Smooth muscle cell (in vitro differentiated cells): ENCODE measurements at regions not wholly inside any gene's neighbourhood (a gene's known extent, or its start where the extent isn't known, plus 50 kb on each side); places are given as distances from the start of the nearest gene placed in this dataset.

Experiments
- DNase-seq: peaks from one replicate; lab custom pipeline; 2025; ENCODE audit not compliant: unreplicated experiment; lab: John Stamatoyannopoulos, UW
- H2AFZ ChIP-seq: fragments of 200-600 bp; sonication (generic); 2 replicates; pipeline ENCODE4 v1.6.0; 2016; ENCODE audit warnings: antibody characterized with exemption, low read depth, mild to moderate bottlenecking
- H3F3A ChIP-seq: fragments of 200-600 bp; sonication (generic); 2 replicates; pipeline ENCODE4 v1.6.0; 2017; ENCODE audit warnings: antibody characterized with exemption, low read depth
- H3K27ac ChIP-seq: fragments of 200-600 bp; sonication (generic); 2 replicates; pipeline ENCODE4 v1.5.1; 2016; ENCODE audit warnings: low read depth, mild to moderate bottlenecking
- H3K27me3 ChIP-seq: fragments of 200-600 bp; sonication (generic); 2 replicates; pipeline ENCODE4 v1.6.1; 2016; ENCODE audit warnings: low read depth, mild to moderate bottlenecking
- H3K36me3 ChIP-seq: fragments of 200-600 bp; sonication (generic); 2 replicates; pipeline ENCODE4 v1.5.1; 2016; ENCODE audit warnings: low read depth
- H3K4me1 ChIP-seq: fragments of 200-600 bp; sonication (generic); 2 replicates; pipeline ENCODE4 v1.5.1; 2016; ENCODE audit warnings: low read depth
- H3K4me2 ChIP-seq: fragments of 200-600 bp; sonication (generic); 2 replicates; pipeline ENCODE4 v1.6.0; 2016; ENCODE audit warnings: mild to moderate bottlenecking
- H3K4me3 ChIP-seq: fragments of 200-600 bp; sonication (generic); 2 replicates; pipeline ENCODE4 v1.5.1; 2016; ENCODE audit warnings: mild to moderate bottlenecking
- H3K79me2 ChIP-seq: fragments of 200-600 bp; sonication (generic); 2 replicates; pipeline ENCODE4 v1.6.0; 2016; ENCODE audit warnings: low read depth, mild to moderate bottlenecking
- H3K9ac ChIP-seq: fragments of 200-600 bp; sonication (generic); 2 replicates; pipeline ENCODE4 v1.6.0; 2016; ENCODE audit warnings: low read depth
- H3K9me3 ChIP-seq: fragments of 200-600 bp; sonication (generic); replicated peaks from 2 replicates; pipeline ENCODE4 v1.5.1; 2016; ENCODE audit warnings: low read depth
- H4K20me1 ChIP-seq: fragments of 200-600 bp; sonication (generic); 2 replicates; pipeline ENCODE4 v1.6.0; 2016; ENCODE audit warnings: low read depth
- WGBS: methylation state at CpG from one replicate; pipeline ENCODE4 v1.1.7; 2016; ENCODE audit warnings: low lambda C conversion rate; 5-methylcytosine and 5-hydroxymethylcytosine counted together
- TF ChIP-seq, protein P1 (sequence below): fragments of 200-600 bp; sonication (generic); IDR thresholded peaks from 2 replicates; pipeline ENCODE4 v1.5.1; 2017; ENCODE audit warnings: borderline replicate concordance, mild to moderate bottlenecking, antibody characterized with exemption; ENCODE audit not compliant: insufficient read depth, poor library complexity, severe bottlenecking

DNA sequence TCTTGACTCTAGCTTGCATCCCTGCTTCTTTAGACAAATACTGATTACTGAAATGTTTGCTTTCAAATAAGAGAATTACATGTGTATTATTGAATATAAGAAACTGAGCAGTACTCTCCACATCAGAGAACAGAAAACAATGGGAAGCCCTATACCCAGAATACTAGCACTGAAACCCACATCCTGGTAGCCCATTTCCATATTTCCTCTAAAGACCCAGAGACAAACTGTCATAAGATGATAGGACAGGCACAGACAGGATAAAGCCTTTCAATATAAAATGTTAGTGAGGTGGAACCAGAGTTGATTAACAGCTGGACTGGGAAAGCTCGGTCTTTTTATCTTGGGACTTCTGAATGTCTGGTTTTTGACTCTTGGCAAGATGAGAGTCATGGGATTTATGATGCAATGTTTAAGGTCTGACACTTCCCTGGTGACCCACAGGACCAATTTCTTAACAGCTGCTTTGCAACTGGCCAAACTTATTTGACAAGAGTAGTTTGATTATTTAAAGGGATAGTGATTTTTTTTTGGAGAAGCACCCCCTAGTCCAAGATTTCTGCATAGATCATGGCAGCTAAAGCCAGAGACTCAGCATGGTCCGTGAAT, 166.9 kb upstream of the ATXN7L3B start:
- TF ChIP-seq, protein P1, sequence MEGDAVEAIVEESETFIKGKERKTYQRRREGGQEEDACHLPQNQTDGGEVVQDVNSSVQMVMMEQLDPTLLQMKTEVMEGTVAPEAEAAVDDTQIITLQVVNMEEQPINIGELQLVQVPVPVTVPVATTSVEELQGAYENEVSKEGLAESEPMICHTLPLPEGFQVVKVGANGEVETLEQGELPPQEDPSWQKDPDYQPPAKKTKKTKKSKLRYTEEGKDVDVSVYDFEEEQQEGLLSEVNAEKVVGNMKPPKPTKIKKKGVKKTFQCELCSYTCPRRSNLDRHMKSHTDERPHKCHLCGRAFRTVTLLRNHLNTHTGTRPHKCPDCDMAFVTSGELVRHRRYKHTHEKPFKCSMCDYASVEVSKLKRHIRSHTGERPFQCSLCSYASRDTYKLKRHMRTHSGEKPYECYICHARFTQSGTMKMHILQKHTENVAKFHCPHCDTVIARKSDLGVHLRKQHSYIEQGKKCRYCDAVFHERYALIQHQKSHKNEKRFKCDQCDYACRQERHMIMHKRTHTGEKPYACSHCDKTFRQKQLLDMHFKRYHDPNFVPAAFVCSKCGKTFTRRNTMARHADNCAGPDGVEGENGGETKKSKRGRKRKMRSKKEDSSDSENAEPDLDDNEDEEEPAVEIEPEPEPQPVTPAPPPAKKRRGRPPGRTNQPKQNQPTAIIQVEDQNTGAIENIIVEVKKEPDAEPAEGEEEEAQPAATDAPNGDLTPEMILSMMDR = no peak
- DNase-seq = no peak
- Histone ChIP-seq H3K4me1 (no peaks in the 10 kb centered on the region), H3K9me3 (no peaks in the 10 kb centered on the region), H3K36me3 (no peaks in the 10 kb centered on the region), H3K79me2 (no peaks in the 10 kb centered on the region), H3K27me3 (no peaks in the 10 kb centered on the region), H3K9ac (no peak overlapping the region), H2AFZ (no peak overlapping the region), H4K20me1 (no peaks in the 10 kb centered on the region), H3K27ac (no peak overlapping the region), H3F3A (no peaks in the 10 kb centered on the region), H3K4me2 (no peak overlapping the region), H3K4me3 (no peak overlapping the region)
- 62% methylated on average over 2 of the region's 2 CpGs for WGBS

DNA sequence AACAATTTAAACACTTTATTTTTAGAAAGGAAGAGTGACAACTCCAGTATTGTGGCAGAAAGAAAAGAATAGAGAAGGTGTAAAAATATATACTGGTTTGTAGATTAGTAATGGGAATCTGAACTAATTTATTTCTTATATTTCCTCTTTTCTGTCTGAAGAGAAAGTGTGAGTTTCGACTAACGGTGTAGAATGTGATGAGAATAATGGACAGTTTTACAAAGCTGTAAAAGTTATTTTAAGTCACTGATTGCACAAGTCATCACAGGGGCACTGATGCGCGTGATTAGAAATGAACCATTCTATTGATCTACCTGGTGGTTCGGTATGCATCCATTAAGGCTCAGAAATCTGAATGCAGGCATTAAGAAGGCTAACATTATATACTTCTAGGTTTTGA, 158.5 kb upstream of the ATXN7L3B start:
- TF ChIP-seq, protein P1 = no peak
- Histone ChIP-seq H2AFZ (no peak overlapping the region), H4K20me1 (no peaks in the 10 kb centered on the region), H3K36me3 (no peaks in the 10 kb centered on the region), H3K4me2 (no peak overlapping the region), H3K4me3 (no peak overlapping the region), H3K9me3 (no peaks in the 10 kb centered on the region), H3K79me2 (no peaks in the 10 kb centered on the region), H3K27ac (no peak overlapping the region), H3K27me3 (no peaks in the 10 kb centered on the region), H3F3A (no peaks in the 10 kb centered on the region), H3K9ac (no peak overlapping the region), H3K4me1 (no peaks in the 10 kb centered on the region)
- DNase-seq = no peak
- 91% methylated on average over 5 of the region's 5 CpGs for WGBS

DNA sequence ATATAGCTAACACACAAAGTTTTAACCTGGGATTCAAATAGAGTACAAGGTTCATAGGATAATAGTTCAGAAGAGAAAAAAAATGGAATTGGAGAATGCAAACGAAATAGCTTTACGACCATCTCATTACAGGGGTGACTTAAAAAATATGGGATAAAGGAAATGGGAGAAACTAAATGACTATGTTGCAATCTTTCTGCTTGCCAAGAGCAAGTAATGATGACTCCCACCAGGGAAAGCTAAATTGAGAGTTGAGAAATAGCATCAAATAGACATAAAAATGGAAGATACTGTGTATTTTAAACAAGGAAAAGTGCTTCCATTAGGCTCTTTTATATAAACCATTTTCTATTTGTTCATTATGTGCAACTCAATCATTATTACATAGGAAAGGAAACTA, 155.7 kb upstream of the ATXN7L3B start:
- Histone ChIP-seq H3K9me3 (no peaks in the 10 kb centered on the region), H3K4me1 (no peaks in the 10 kb centered on the region), H3K27ac (no peak overlapping the region), H3K9ac (no peak overlapping the region), H3K4me3 (no peak overlapping the region), H4K20me1 (no peaks in the 10 kb centered on the region), H3F3A (no peaks in the 10 kb centered on the region), H2AFZ (no peak overlapping the region), H3K27me3 (no peaks in the 10 kb centered on the region), H3K4me2 (no peak overlapping the region), H3K79me2 (no peaks in the 10 kb centered on the region), H3K36me3 (no peaks in the 10 kb centered on the region)
- no peak for DNase-seq
- TF ChIP-seq, protein P1 = no peak
- 82% methylated on average over 2 of the region's 2 CpGs for WGBS

DNA sequence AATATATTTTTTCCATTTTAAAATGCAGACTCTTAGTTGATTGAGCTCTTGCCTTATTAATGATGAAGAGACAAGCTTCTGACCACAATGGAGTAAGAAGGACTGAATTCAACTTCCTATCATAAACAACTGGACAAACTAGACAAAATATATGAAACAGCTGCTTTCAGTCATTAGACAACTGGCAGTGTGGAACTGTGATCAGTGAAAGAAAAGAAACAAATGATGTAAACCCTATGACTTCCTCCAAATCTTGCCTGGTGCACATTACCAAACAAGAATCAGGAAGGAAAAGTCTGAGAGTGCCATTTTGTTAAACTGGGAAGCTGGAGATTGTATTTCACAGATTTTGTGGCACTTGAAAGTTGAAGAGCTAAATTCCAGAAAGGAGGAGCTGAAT, 154.7 kb upstream of the ATXN7L3B start:
- no peaks in the 10 kb centered on the region for H3K36me3 ChIP-seq
- no peak for DNase-seq
- no peaks in the 10 kb centered on the region for H3F3A ChIP-seq
- no peak overlapping the region for H3K4me2 ChIP-seq
- no peaks in the 10 kb centered on the region for H3K9me3 ChIP-seq
- no peaks in the 10 kb centered on the region for H3K4me1 ChIP-seq
- H2AFZ ChIP-seq = no peak overlapping the region
- no peak overlapping the region for H3K9ac ChIP-seq
- H3K79me2 ChIP-seq = no peaks in the 10 kb centered on the region
- no peaks in the 10 kb centered on the region for H3K27me3 ChIP-seq
- no peaks in the 10 kb centered on the region for H4K20me1 ChIP-seq
- TF ChIP-seq, protein P1 = no peak
- no peak overlapping the region for H3K4me3 ChIP-seq
- H3K27ac ChIP-seq = no peak overlapping the region
